Type B pancreatic cell (in vitro differentiated cells): ENCODE measurements at regions not wholly inside any gene's neighbourhood (a gene's known extent, or its start where the extent isn't known, plus 50 kb on each side); places are given as distances from the start of the nearest gene placed in this dataset.
A peak's percentile ranks its signal among the peaks of the same experiment; 100 is the strongest.

Experiments used
- DNase-seq: peaks from one replicate; pipeline ENCODE4 v3.0.0; 2021; ENCODE audit warnings: mixed read lengths; ENCODE audit not compliant: unreplicated experiment; ENCODE audit errors: extremely low spot score
- H3K27ac Mint-ChIP-seq: 2 replicates; pipeline ENCODE4 v1.8.0; 2021; ENCODE audit warnings: mild to moderate bottlenecking, mixed read lengths
- H3K27me3 Mint-ChIP-seq: 2 replicates; pipeline ENCODE4 v1.8.0; 2021; ENCODE audit warnings: mixed read lengths
- H3K36me3 Mint-ChIP-seq: 2 replicates; pipeline ENCODE4 v1.8.0; 2021; ENCODE audit warnings: mixed read lengths
- H3K4me1 Mint-ChIP-seq: one replicate; pipeline ENCODE4 v1.8.0; 2021; ENCODE audit warnings: mixed read lengths; ENCODE audit not compliant: unreplicated experiment
- H3K4me3 Mint-ChIP-seq: 2 replicates; pipeline ENCODE4 v1.8.0; 2021; ENCODE audit warnings: mild to moderate bottlenecking, mixed read lengths
- H3K9me3 Mint-ChIP-seq: 2 replicates; pipeline ENCODE4 v1.8.0; 2021; ENCODE audit warnings: mixed read lengths
- TF ChIP-seq, protein P1 (sequence below): fragments of 200-600 bp; sonication (generic); conservative IDR thresholded peaks from 2 replicates; pipeline ENCODE4 v1.5.0; 2021; ENCODE audit warnings: antibody characterized with exemption, mild to moderate bottlenecking

DNA sequence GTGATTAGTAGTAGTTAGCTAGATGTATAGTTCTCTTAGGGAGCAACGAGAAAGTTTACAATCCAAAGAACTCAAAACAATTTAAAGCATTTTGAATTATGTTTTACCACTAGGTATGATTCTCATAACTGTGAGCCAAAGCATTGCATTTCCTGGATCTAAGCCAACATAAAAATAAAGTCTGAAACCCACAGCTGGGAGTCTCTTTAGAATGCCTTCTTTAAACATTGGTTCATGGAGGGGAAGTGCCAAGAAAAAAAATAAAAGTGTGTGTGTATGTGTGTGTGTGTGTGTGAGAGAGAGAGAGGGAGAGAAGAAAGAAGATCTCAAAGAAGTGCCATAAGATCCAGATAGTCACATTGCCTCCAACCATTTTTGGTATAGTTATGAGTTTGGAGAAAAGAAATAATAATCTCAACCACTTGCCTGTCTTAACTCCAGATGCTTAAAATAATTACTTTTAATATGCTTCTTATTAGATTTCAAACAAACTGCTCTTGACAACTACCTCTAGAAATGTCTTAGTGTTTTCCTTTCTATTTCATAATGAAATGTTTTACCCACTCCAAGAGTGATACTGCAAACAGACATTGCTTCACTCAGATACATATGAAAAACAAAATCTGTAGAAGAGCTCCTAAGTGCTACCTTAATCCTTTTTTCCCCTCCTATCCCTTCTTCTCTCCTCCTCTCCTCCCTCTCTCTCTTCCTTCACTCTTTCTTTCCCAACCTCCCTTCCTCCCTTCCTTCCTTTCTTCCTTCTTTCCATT lies 554.1 kb downstream of the KCTD12 start:
- TF ChIP-seq, protein P1, sequence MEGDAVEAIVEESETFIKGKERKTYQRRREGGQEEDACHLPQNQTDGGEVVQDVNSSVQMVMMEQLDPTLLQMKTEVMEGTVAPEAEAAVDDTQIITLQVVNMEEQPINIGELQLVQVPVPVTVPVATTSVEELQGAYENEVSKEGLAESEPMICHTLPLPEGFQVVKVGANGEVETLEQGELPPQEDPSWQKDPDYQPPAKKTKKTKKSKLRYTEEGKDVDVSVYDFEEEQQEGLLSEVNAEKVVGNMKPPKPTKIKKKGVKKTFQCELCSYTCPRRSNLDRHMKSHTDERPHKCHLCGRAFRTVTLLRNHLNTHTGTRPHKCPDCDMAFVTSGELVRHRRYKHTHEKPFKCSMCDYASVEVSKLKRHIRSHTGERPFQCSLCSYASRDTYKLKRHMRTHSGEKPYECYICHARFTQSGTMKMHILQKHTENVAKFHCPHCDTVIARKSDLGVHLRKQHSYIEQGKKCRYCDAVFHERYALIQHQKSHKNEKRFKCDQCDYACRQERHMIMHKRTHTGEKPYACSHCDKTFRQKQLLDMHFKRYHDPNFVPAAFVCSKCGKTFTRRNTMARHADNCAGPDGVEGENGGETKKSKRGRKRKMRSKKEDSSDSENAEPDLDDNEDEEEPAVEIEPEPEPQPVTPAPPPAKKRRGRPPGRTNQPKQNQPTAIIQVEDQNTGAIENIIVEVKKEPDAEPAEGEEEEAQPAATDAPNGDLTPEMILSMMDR, result no peak
- no peaks in the 10 kb centered on the region for H3K9me3 Mint-ChIP-seq
- H3K4me3 Mint-ChIP-seq, result peak overlapping the region; percentile 8
- H3K36me3 Mint-ChIP-seq, result no peaks in the 10 kb centered on the region
- H3K27me3 Mint-ChIP-seq, result no peaks in the 10 kb centered on the region
- peaks cover 9% of the 10 kb centered on the region for H3K4me1 Mint-ChIP-seq
- peak overlapping the region; percentile 35 for H3K27ac Mint-ChIP-seq
- DNase-seq, result no peak

DNA sequence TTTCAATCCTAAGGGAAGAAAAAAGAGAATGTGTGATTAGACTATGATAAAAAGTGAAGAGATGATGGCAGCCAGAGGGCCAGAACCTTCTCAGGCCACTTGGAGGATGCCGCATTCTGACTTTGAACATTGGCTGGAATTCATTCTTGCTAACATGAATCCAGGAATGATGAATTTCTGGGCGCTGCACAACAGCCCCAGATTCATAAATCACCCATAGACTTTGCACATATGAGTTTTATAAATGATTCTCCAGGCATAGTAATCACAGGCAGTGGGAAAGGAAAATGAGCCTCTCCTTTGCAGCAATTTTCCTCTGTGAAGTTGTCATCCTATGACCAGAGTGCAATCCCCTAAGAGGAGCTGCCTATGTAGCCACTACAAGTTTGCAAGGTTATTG lies 555.4 kb downstream of the KCTD12 start:
- H3K4me3 Mint-ChIP-seq, result no peak overlapping the region
- no peaks in the 10 kb centered on the region for H3K27me3 Mint-ChIP-seq
- H3K4me1 Mint-ChIP-seq, result peaks cover 9% of the 10 kb centered on the region
- H3K27ac Mint-ChIP-seq, result no peak overlapping the region
- no peak for DNase-seq
- TF ChIP-seq, protein P1, result no peak
- no peaks in the 10 kb centered on the region for H3K9me3 Mint-ChIP-seq
- H3K36me3 Mint-ChIP-seq, result no peaks in the 10 kb centered on the region

DNA sequence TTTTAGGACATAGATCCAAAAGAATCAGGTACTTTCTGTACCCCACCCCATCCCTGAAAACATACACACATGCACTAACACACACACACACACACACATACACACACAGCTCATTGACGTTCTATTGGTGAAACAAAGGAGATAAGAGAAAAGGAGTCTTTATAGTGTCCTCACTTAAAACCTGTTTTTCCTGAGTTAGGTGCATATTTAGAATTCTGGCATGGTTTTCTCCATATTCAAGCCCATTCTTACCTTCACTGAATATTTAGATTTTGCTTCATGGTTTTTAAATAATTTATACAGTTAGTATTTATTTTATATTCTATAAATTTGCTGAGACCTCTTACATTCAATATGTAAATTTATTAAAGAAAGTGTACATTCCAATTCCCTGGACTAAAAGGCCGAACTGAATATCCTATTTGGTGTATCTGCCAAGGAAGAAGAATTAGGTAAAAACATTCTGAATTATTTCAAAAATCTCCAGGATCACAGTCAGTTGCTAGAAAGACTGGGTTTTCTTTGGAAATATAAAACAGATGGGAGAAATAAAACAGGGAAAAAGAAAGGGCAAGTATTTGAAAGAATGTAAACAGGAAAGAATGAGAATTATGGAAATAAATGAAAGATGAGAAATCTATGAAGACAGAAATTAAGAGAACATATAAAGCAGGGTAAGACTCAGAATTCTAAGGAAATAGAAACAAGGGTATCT lies 556.2 kb downstream of the KCTD12 start:
- H3K4me1 Mint-ChIP-seq, result peaks cover 9% of the 10 kb centered on the region
- DNase-seq, result no peak
- H3K36me3 Mint-ChIP-seq, result no peaks in the 10 kb centered on the region
- H3K9me3 Mint-ChIP-seq, result no peaks in the 10 kb centered on the region
- peaks cover 3% of the 10 kb centered on the region for H3K27me3 Mint-ChIP-seq
- no peak overlapping the region for H3K4me3 Mint-ChIP-seq
- TF ChIP-seq, protein P1, result no peak
- H3K27ac Mint-ChIP-seq, result no peak overlapping the region

GRCh38 chr13:76329004-76329403 lies 557.2 kb downstream of the KCTD12 start:
- peaks cover 3% of the 10 kb centered on the region for H3K27me3 Mint-ChIP-seq
- H3K4me1 Mint-ChIP-seq, result peaks cover 9% of the 10 kb centered on the region
- H3K9me3 Mint-ChIP-seq, result no peaks in the 10 kb centered on the region
- H3K36me3 Mint-ChIP-seq, result no peaks in the 10 kb centered on the region
- no peak for DNase-seq
- H3K4me3 Mint-ChIP-seq, result no peak overlapping the region
- H3K27ac Mint-ChIP-seq, result no peak overlapping the region
- TF ChIP-seq, protein P1, result no peak

DNA sequence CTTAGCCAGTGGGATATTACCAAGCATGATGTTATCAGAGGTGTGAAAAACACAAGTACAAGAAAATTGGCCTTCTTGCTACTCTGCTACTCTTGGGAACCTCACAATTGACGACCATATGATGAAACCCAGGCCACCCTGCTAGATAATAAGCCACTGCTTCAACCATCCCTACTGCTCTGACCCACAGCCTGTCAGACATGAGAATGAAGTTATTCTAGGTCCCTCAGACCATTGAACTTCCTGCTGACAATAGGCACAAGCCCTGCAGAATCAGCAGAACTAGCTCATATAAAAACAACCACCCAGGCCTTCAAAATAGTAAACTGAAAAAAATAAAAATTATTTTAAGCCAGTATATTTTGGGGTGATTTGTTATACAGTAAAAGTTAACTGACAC lies 559.9 kb downstream of the KCTD12 start:
- H3K4me1 Mint-ChIP-seq, result no peaks in the 10 kb centered on the region
- no peaks in the 10 kb centered on the region for H3K36me3 Mint-ChIP-seq
- H3K9me3 Mint-ChIP-seq, result peaks cover 5% of the 10 kb centered on the region
- H3K4me3 Mint-ChIP-seq, result no peak overlapping the region
- no peak overlapping the region for H3K27ac Mint-ChIP-seq
- TF ChIP-seq, protein P1, result no peak
- H3K27me3 Mint-ChIP-seq, result peaks cover 10% of the 10 kb centered on the region
- no peak for DNase-seq
